ENCODE measurements at regions not wholly inside any gene's neighbourhood (a gene's known extent, or its start where the extent isn't known, plus 50 kb on each side); places are given as distances from the start of the nearest gene placed in this dataset.

- TF ChIP-seq NR3C1 (IDR thresholded peaks at IDR 0.05) = no peak
- no peak for TF ChIP-seq CBX8 (IDR thresholded peaks at IDR 0.05)
- no peak for TF ChIP-seq CTCF (IDR thresholded peaks at IDR 0.05)
- no peak for TF ChIP-seq RAD21 (conservative IDR thresholded peaks at IDR 0.05 in 1 of 2, IDR thresholded peaks at IDR 0.05 in 1 of 2)
- TF ChIP-seq HDAC2 (IDR thresholded peaks at IDR 0.05) = no peak
- TF ChIP-seq EP300 (IDR thresholded peaks at IDR 0.05) = no peak
- no peak for TF ChIP-seq KDM1A (IDR thresholded peaks at IDR 0.05; ENCODE audit: low read depth)
- TF ChIP-seq HOXA7 (CRISPR knock-in tag; IDR thresholded peaks at IDR 0.05) = no peak
- no peak for TF ChIP-seq ZSCAN20 (CRISPR knock-in tag; IDR thresholded peaks at IDR 0.05)
- TF ChIP-seq RFX5 (IDR thresholded peaks at IDR 0.05) = no peak
- TF ChIP-seq ZFP36 (IDR thresholded peaks at IDR 0.05; ENCODE audit: borderline replicate concordance, partially characterized antibody) = no peak
Observed at GRCh38 chr9:115740986-115741385, 412.6 kb upstream of the PAPPA start.
